ENCODE measurements at regions not wholly inside any gene's neighbourhood (a gene's known extent, or its start where the extent isn't known, plus 50 kb on each side); places are given as distances from the start of the nearest gene placed in this dataset.

GRCh38 chr22:45067731-45068130 lies 57.9 kb upstream of the PHF21B start:
- no peak for TF ChIP-seq CTCF (IDR thresholded peaks at IDR 0.05 in 8 of 11, conservative IDR thresholded peaks at IDR 0.05 in 3 of 11)
- no peak for TF ChIP-seq POLR2AphosphoS5 (IDR thresholded peaks at IDR 0.05)
- no peak for TF ChIP-seq POLR2A (IDR thresholded peaks at IDR 0.05)
